Activated CD4-positive, alpha-beta T cell treated with anti-CD3 and anti-CD28 coated beads, Interleukin-10, Interleukin-2, amounts not matched to agents 100 ng/mL and 50 ng/mL, durations not matched to agents 16 hours and 8 hours (primary cell): ENCODE measurements at regions not wholly inside any gene's neighbourhood (a gene's known extent, or its start where the extent isn't known, plus 50 kb on each side); places are given as distances from the start of the nearest gene placed in this dataset.

ENCODE experiments used
- DNase-seq: peaks from one replicate; pipeline ENCODE4 v3.0.0-alpha.2; 2020

DNA sequence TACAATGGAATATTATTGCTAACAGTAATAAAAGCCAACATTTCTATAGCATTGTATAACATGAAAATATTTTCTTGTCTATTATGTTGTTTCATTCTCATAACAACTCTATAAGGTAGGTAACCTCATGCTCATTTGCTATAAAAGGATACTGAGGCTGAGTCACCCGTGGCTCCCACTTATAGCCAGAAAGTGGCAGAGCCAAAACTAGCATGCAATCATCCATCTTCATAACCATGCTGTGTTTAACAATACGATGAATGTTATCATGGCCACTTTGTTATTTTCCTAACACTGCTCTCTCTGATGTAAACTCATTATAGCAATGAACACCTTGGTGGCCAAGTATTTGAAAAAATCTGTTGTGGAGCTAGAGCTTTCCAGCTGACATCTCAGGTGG lies 80.8 kb upstream of the JUN start:
- DNase-seq = no peak

DNA sequence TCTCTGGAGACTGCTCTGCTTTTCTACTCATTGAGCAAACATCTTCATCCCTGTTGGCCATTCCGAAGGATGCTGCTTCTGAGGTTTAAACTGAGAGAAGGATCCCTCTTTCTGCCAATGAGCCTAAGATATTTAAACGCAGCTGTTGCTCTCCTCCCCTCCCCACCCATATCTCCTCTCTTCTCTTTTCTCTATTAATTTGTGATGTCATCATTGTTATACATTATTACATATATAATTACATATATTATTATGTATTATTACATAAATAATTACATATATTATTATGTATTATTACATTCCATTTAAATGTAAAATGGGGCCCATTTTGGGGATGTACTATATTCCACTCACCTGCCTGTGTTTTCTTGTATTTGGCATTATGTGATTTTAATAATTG lies 82.7 kb upstream of the JUN start:
- DNase-seq = no peak

- DNase-seq = no peak
Measured at GRCh38 chr1:58869638-58870297, 85.9 kb upstream of the JUN start.

DNA sequence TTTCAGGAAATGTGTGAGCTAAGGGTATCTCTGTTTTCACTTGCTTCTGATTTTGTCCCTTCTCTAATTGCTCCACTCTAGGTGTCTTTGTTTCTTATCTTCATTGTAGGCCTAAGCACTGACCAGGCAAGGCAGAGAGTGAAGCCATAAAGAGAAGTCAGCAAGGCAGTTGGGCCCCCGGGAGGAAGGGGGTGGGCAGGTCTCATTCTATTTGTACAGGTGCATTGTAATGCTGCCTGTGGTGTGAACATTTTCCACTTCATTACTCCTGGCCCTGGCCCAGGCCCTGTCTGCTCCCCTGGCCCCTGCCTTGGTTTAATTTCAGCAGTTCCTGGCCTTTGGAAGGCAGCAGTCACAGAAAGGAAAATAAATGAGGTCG lies 86.4 kb upstream of the JUN start:
- DNase-seq = no peak

DNA sequence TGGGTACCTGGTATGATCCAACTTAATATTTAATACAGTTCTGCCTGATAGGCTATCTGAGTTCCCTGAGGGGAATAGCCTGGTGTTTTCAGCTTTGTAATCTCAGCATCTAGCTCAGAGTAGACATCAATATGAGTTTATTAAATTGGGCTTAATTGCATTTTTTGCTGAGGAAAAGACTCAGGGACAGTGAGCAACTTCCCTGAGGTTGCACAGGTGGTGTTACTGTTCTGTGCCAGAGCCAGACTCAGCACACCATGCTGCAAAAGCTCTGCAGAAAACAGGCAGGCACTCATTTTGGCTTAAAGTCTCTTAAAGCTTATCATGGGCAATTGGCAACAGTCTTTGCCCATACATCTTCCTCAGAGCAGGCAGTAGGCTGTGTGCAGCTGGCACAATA lies 90.5 kb upstream of the JUN start:
- no peak for DNase-seq

- no peak for DNase-seq
Measured at GRCh38 chr1:58874757-58875755, 91.2 kb upstream of the JUN start.

DNA sequence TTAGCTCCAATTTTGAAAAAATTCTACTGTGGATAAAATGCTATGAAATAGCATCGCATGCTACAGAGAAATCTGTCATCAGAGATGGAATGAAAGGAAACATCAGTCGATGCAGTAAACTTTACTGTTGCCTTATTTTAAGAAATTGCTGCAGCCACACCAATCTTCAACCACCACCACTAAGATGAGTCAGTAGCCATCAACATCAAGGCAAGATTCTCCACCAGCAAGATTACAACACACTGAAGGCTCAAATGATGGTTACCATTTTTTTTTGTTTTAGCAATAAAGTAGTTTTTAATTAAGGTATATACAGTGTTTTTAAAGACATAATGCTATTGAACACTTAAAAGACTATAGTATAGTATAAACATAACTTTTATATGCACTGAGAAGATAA lies 95.6 kb upstream of the JUN start:
- no peak for DNase-seq

- no peak for DNase-seq
Measured at GRCh38 chr1:58880592-58880991, 96.7 kb upstream of the JUN start.

DNA sequence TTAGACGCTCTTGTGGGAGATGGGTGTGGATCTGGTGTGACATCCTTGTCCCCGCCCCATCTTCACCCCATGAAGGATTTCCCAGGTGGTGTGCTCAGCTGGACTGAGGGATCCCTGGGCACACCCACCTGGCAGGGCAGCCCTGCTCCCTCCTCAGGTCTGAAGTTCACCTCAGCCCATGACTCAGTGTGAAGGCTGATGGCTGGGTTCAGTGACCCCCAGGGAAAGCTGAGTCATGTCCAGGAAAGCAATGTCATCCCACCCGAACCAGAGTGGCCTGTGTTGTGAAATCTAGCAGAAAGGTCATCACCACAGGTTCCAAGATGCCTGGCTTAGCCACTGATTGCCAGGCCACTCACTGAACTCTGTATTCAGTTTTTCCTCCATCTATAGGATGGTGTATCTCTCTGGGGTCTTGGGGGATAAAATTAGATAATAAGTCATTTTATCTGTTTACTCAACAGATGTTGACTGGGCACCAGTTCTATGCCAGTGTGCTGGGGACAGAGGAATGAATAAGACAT lies 97.7 kb upstream of the JUN start:
- no peak for DNase-seq

DNA sequence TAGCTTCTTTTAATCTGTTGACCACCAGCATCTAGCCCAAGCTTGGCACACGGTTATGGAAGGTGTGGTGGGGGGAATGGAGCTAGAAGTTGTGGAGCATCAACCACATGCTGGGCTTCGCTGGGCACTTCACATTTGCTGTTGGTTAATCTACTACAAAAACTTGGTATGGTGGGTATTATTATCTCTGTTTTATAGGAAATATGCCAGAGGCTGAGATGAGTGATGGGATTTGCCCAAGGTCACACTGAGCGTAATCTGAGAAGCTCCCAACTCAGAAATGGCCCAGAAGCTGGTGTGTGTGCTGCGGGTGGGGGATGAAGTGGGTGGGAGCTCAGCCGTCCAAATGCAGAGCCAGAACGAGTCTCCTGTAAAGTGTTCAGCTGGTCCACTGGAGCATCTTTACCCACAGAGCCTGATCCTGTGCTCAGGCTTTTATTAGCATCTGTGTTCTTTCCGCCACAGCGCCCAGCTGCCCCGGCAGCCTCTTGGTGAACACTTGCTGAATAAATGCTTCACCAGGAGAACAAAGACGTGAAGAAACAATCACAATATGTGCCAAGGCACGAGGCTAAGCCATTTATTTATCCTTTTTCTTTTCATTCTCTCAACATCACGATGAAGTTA lies 98.6 kb upstream of the JUN start:
- no peak for DNase-seq

- DNase-seq = no peak
Measured at GRCh38 chr1:58883037-58883887, 99.4 kb upstream of the JUN start.

GRCh38 chr1:58883888-58884482 lies 100.1 kb upstream of the JUN start:
- DNase-seq = no peak

DNA sequence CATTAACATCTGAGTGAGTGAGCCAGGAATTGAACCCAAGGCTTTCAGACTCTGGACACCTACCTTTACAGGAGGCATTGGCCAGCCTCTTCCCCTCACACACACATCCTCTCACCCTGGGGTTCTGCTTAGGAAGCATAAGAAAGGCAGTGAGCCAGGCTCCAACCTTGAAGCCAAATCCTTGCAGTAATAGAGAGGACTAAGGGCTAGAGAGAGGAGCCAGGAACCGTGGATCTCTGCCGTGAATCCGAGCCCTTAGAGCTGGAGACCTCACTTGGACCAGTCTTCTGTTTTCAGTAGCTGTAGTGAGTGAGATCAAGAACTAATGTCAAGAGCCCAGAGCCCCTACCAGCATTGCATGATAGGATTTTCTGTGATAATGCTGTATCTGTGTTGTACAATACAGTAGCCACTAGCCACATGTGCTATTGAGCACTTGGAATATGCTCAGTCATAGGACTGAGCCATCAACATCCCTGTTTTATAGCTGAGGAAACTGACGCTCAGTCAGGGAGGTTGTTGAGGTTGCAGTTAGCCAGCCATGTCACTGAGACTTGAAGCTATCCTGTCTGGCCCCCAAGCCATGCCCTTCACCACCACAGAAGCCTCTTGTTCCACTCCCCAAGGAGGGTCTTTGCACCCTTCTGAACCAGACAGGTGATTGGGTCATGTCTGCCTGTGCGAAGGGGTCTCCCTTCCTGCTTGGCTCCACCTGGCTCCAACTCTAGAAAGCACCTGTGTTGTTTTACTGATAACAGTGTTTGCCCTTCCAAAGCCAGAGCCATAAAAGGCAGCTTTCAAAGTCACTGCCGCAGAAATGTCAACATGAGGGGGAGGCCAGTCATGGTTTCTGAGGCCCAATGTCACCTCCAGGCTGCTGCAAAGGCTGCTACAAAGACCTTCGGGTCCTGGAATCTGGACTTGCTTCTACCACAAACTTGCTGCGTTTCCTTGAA lies 101.1 kb upstream of the JUN start:
- DNase-seq = no peak

DNA sequence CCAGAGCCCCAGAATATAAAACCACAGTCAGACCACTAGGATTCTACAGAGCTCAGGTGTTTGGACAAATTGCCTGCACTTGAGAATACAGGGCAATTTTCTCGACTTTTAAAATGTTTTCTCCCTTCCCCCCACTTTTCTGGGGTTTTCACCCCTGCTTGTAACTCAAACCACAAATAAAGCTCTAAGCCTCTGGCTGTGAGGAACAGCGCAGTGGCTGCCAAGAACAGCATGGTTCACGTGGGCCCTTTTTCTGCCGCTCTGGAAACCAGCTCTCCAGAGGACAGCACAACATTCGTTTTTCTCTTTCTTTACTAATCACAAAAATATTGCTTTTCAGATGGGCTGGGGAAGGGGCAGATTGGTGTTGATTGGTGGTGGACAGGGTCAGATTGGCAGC lies 102.2 kb upstream of the JUN start:
- no peak for DNase-seq

DNA sequence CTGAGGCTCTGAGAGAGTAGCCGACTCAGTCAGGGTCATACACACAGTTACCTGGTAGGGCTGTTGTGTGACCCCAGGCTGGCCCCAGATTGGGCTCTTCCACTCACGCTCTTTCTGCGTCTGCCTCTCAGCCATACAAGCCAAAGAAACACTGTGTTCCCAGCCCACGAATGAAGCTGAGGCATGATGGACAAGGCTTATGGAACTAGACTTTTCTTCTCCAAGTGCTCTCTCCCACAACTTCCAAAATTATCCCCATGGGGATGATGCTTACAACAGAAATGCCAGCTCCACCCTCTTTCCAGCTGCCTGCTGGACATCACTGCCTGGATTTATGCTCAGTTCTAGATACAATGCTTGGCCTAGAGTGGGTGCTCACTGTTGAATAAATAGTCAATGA lies 102.8 kb upstream of the JUN start:
- no peak for DNase-seq

DNA sequence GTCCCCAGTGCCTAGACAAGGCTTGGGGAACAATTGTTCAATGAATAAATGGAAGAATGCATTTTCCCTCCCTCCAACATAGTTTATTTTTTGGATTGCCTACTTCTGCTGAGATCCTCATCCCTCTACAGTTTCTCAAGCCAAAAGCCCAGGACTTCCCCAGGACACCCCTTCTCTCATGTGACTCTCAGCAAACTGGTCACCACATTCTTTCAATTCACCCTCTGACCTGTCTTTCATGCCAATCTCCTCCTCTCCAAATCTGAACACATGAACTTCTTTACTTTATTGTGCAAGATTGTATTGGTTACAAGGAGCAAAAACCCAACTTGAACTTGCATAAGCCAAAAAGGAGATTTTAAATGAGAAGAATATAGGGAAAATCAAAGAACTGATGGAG lies 103.2 kb upstream of the JUN start:
- no peak for DNase-seq

GRCh38 chr1:58888833-58889232 lies 105.0 kb upstream of the JUN start:
- no peak for DNase-seq

DNA sequence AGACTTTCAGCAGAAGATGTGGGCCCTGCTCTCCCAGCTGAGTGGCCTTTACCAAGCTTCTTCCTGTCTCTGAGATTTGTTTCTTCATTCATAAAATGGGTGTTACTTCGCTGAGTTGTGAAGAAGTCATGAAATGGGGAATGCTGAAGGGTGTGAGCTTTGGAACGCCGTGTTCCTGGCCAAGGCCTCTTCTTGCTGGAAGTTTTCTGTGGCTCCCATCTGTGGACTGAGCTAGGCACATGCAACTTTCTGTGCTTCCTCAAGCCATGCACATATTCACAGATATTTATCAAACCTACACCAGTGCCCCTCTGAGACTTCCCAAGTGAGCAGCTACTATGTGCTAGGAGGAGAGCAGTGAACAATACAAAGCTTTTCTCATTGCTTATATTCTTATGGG lies 106.3 kb upstream of the JUN start:
- DNase-seq = no peak

- DNase-seq = no peak
Measured at GRCh38 chr1:58890609-58891008, 106.8 kb upstream of the JUN start.

- DNase-seq = no peak
Measured at GRCh38 chr1:58891347-58891746, 107.5 kb upstream of the JUN start.

- DNase-seq = no peak
Measured at GRCh38 chr1:58893257-58893869, 109.5 kb upstream of the JUN start.
